LNCAP (cell line): ENCODE measurements at regions not wholly inside any gene's neighbourhood (a gene's known extent, or its start where the extent isn't known, plus 50 kb on each side); places are given as distances from the start of the nearest gene placed in this dataset.

Experiments used
- CTCF ChIP-seq: fragments of 450-650 bp; IDR thresholded peaks from 2 replicates; pipeline ENCODE4 v1.5.1; 2017; ENCODE audit warnings: mild to moderate bottlenecking

GRCh38 chr9:106620081-106620480 lies 242.9 kb upstream of the ZNF462 start:
- no peak for TF ChIP-seq CTCF

- no peak for TF ChIP-seq CTCF
Measured at GRCh38 chr9:106620866-106621265, 242.1 kb upstream of the ZNF462 start.

- TF ChIP-seq CTCF: no peak
Measured at GRCh38 chr9:106621313-106622163, 241.4 kb upstream of the ZNF462 start.

- TF ChIP-seq CTCF: no peak
Measured at GRCh38 chr9:106622164-106622487, 240.8 kb upstream of the ZNF462 start.

GRCh38 chr9:106623558-106623957 lies 239.4 kb upstream of the ZNF462 start:
- no peak for TF ChIP-seq CTCF

GRCh38 chr9:106625259-106625789 lies 237.6 kb upstream of the ZNF462 start:
- no peak for TF ChIP-seq CTCF

- TF ChIP-seq CTCF: no peak
Measured at GRCh38 chr9:106626936-106627335, 236.0 kb upstream of the ZNF462 start.
